GM12865 (cell line): ENCODE measurements at regions not wholly inside any gene's neighbourhood (a gene's known extent, or its start where the extent isn't known, plus 50 kb on each side); places are given as distances from the start of the nearest gene placed in this dataset.

Experiments
- DNase-seq: peaks from one replicate; pipeline ENCODE4 v3.0.0; 2010; ENCODE audit warnings: low read depth
- H3K4me3 ChIP-seq: 2 replicates; pipeline ENCODE4 v1.5.1; 2011; ENCODE audit warnings: mild to moderate bottlenecking, low read depth, low read length, control low read depth
- CTCF ChIP-seq: IDR thresholded peaks from 2 replicates; pipeline ENCODE4 v1.5.1; 2011; ENCODE audit warnings: low read length, control low read depth, low read depth, inconsistent platforms; ENCODE audit not compliant: insufficient read depth; ENCODE audit errors: missing control alignments

- no peak for TF ChIP-seq CTCF
- H3K4me3 ChIP-seq, result no peak overlapping the region
- DNase-seq, result no peak
Measured at GRCh38 chr16:79500866-79501265, 99.7 kb downstream of the MAF start.

- no peak for TF ChIP-seq CTCF
- no peak overlapping the region for H3K4me3 ChIP-seq
- DNase-seq, result no peak
Measured at GRCh38 chr16:79500286-79500685, 100.3 kb downstream of the MAF start.

GRCh38 chr16:79498928-79499327, 101.6 kb downstream of the MAF start:
- H3K4me3 ChIP-seq, result no peak overlapping the region
- no peak for DNase-seq
- no peak for TF ChIP-seq CTCF

DNA sequence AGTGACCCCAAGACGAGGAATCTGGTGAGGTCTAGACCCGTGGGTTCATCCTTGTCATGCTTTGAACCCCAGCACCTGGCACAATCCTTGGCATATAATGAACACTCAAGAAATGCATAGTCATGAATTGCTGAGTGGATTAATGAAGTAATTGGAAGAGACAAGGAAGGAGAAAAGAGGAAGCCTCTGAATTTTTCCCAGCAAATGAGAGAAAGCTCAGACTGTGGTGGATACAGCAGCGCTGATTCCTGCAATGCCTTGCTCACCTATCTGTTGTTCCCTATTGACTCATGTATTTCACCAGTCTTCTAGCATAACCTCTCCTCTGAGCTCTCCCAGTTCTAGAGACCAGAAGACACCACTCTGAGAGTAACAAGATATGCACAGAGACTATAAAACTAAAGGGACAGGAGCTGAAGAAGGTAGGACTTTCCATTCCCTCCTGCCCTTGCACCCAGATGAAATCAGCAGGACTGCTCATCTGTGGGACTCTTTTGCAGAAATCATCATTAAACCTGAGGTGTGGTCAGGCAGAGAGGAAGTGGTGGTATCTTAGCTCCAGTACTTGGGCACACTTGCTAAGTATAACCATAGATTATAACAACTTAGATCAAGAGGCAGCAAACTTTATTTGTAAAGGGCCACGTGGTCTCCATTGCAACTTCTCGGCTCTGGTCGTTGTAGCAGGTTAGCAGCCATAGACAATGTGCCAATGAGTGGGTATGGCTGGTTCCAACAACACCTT, 102.8 kb downstream of the MAF start:
- no peak for DNase-seq
- H3K4me3 ChIP-seq, result no peak overlapping the region
- TF ChIP-seq CTCF, result no peak

GRCh38 chr16:79493911-79494310, 106.6 kb downstream of the MAF start:
- no peak for TF ChIP-seq CTCF
- H3K4me3 ChIP-seq, result no peak overlapping the region
- DNase-seq, result no peak

- no peak for DNase-seq
- TF ChIP-seq CTCF, result no peak
- H3K4me3 ChIP-seq, result no peak overlapping the region
Measured at GRCh38 chr16:79492036-79492435, 108.5 kb downstream of the MAF start.

GRCh38 chr16:79485020-79485419, 115.5 kb downstream of the MAF start:
- H3K4me3 ChIP-seq, result no peak overlapping the region
- TF ChIP-seq CTCF, result no peak
- DNase-seq, result no peak
